ENCODE measurements at regions not wholly inside any gene's neighbourhood (a gene's known extent, or its start where the extent isn't known, plus 50 kb on each side); places are given as distances from the start of the nearest gene placed in this dataset.

DNA sequence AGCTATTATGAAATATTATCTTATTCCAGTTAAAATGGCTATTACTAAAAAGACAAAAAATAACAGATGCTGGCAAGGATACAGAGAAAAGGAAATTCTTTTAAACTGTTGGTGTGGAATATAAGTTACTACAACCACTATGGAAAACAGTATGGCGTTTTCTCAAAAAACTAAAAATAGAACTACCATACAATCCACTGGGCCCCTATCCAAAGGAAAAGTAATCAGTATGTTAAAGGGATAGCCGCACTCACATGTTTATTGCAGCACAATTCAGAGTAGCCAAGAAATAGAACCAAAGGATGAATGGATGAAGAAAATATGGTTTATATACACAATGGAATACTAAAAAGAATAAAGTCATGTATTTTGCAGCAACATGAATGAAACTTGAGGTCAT, 303.8 kb upstream of the ECI2 start:
- Histone ChIP-seq H3K4me3 (ENCODE audit: low read depth, low read length) (no peak overlapping the region), H3K27ac (no peak overlapping the region), H3K27me3 (ENCODE audit: insufficient read depth, low read depth, severe bottlenecking) (peaks cover 69% of the 10 kb centered on the region), H3K36me3 (no peaks in the 10 kb centered on the region), H3K9me3 (ENCODE audit: severe bottlenecking) (peaks cover 3% of the 10 kb centered on the region)
- TF ChIP-seq, protein P1, sequence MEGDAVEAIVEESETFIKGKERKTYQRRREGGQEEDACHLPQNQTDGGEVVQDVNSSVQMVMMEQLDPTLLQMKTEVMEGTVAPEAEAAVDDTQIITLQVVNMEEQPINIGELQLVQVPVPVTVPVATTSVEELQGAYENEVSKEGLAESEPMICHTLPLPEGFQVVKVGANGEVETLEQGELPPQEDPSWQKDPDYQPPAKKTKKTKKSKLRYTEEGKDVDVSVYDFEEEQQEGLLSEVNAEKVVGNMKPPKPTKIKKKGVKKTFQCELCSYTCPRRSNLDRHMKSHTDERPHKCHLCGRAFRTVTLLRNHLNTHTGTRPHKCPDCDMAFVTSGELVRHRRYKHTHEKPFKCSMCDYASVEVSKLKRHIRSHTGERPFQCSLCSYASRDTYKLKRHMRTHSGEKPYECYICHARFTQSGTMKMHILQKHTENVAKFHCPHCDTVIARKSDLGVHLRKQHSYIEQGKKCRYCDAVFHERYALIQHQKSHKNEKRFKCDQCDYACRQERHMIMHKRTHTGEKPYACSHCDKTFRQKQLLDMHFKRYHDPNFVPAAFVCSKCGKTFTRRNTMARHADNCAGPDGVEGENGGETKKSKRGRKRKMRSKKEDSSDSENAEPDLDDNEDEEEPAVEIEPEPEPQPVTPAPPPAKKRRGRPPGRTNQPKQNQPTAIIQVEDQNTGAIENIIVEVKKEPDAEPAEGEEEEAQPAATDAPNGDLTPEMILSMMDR (IDR thresholded peaks at IDR 0.05; ENCODE audit: low read depth, low read length), result no peak
- no peak for DNase-seq

DNA sequence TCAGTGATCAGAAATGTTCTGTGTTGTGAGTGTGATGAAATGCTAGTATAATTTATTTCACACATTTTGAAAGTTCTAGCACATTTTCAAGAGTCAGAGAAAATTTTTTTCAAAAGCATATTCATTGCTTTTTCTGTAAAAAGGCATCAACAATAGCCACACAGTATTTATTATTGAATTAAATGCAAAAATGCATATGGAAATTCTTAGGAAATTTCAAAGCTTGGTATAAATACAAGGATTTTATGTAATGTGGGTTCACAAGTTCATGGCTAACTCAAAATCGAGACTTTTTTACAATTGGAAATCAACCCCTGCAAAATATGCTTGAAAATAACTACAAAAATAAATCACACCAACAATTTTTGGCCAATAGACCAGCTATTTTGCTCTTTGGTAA, 302.0 kb upstream of the ECI2 start:
- H3K27ac ChIP-seq, result no peak overlapping the region
- DNase-seq, result no peak
- TF ChIP-seq, protein P1 (IDR thresholded peaks at IDR 0.05; ENCODE audit: low read depth, low read length), result no peak
- H3K36me3 ChIP-seq, result no peaks in the 10 kb centered on the region
- H3K4me3 ChIP-seq (ENCODE audit: low read depth, low read length), result no peak overlapping the region
- peaks cover 3% of the 10 kb centered on the region for H3K9me3 ChIP-seq (ENCODE audit: severe bottlenecking)
- H3K27me3 ChIP-seq (ENCODE audit: insufficient read depth, low read depth, severe bottlenecking), result peaks cover 74% of the 10 kb centered on the region

DNA sequence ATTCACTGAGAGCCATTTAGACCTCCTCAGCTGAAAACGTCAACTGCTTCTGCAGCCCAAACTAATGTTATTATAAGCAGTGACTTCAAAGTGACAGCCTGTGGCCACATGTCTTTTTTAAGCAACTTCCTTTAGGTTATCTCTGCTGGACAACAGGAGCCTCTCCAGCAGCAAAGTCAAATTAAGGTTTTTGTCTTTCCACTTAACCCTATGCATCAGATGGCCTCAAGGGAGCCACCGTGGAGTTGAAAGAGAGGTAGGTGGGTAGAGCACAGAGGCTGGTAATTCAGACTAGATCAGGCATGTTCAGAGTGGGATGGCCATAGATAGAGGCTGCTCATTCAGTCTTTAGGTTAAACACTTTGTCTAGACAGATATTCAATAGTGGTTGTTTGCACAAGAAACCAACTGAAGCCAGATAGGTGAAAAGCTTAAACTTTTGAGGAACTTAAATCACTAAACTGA, 300.6 kb upstream of the ECI2 start:
- H3K4me3 ChIP-seq (ENCODE audit: low read depth, low read length), result no peak overlapping the region
- H3K9me3 ChIP-seq (ENCODE audit: severe bottlenecking), result peaks cover 3% of the 10 kb centered on the region
- H3K36me3 ChIP-seq, result no peaks in the 10 kb centered on the region
- no peak overlapping the region for H3K27ac ChIP-seq
- no peak for DNase-seq
- peaks cover 84% of the 10 kb centered on the region for H3K27me3 ChIP-seq (ENCODE audit: insufficient read depth, low read depth, severe bottlenecking)
- TF ChIP-seq, protein P1 (IDR thresholded peaks at IDR 0.05; ENCODE audit: low read depth, low read length), result no peak

DNA sequence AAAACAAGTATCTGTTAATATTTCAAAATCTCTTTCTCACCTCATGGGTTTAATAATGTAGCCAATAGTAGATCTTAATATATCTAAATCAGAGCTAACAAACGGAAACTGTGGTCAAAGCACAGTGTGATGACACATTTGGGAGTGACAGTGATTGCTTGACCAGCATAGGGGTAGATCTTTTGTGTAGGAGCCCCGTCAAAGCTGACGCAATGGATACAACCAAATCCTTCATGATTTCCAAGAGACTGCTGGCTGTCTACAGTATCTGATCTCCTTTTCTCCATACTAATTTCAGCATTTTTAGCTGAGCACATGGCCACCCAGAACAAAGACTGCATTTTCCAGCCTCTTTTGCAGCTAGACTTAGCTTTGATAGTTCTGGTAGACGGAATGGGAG, 299.3 kb upstream of the ECI2 start:
- no peaks in the 10 kb centered on the region for H3K36me3 ChIP-seq
- peaks cover 3% of the 10 kb centered on the region for H3K9me3 ChIP-seq (ENCODE audit: severe bottlenecking)
- no peak for DNase-seq
- TF ChIP-seq, protein P1 (IDR thresholded peaks at IDR 0.05; ENCODE audit: low read depth, low read length), result no peak
- no peak overlapping the region for H3K4me3 ChIP-seq (ENCODE audit: low read depth, low read length)
- peaks cover 91% of the 10 kb centered on the region for H3K27me3 ChIP-seq (ENCODE audit: insufficient read depth, low read depth, severe bottlenecking)
- no peak overlapping the region for H3K27ac ChIP-seq

DNA sequence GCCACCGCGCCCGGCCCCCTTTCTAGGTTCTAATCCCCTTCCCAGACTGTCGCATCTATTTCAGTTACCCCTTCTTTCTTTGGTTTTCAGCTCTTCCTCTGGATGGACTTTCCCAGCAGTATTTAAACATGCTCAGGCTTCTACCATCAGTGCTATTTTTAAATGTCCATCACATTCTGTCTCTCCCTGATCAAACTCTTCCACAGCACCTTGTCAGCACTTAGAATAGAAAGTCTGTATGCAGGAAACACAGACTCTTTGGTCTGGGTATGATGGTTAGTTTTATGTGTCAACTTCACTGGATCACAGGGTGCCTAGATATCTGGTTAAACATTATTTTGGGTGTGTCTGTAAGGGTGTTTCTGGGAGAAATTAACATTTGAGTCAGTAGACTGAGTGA, 297.8 kb upstream of the ECI2 start:
- no peak for DNase-seq
- Histone ChIP-seq H3K36me3 (no peaks in the 10 kb centered on the region), H3K4me3 (ENCODE audit: low read depth, low read length) (no peak overlapping the region), H3K9me3 (ENCODE audit: severe bottlenecking) (peaks cover 9% of the 10 kb centered on the region), H3K27me3 (ENCODE audit: insufficient read depth, low read depth, severe bottlenecking) (peaks cover 89% of the 10 kb centered on the region), H3K27ac (no peak overlapping the region)
- TF ChIP-seq, protein P1 (IDR thresholded peaks at IDR 0.05; ENCODE audit: low read depth, low read length), result no peak

DNA sequence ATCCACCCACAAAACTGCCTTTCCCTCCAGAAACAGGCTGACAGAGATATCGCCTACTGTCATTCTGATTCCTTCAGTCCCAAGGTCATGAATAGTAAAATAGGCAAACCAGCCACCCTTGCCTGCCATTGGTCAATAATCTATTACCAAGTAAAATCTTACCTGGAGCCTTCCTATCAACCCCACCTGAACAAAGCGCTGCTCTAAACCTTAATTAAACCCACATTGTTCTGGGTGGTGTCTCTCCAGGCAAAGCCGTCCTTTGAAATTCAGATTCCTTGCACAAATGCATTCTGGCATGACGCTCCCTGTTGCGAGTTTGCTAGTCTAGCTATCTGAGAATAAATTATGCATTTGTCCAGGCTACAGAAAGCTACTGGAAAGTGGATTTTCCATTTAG, 291.6 kb upstream of the ECI2 start:
- no peak for DNase-seq
- H3K4me3 ChIP-seq (ENCODE audit: low read depth, low read length), result no peak overlapping the region
- H3K27me3 ChIP-seq (ENCODE audit: insufficient read depth, low read depth, severe bottlenecking), result peaks cover 64% of the 10 kb centered on the region
- no peaks in the 10 kb centered on the region for H3K36me3 ChIP-seq
- peaks cover 10% of the 10 kb centered on the region for H3K9me3 ChIP-seq (ENCODE audit: severe bottlenecking)
- no peak overlapping the region for H3K27ac ChIP-seq
- TF ChIP-seq, protein P1 (IDR thresholded peaks at IDR 0.05; ENCODE audit: low read depth, low read length), result no peak

Data from WERI-Rb-1 (cell line).